GM21526 (cell line): ENCODE measurements at regions not wholly inside any gene's neighbourhood (a gene's known extent, or its start where the extent isn't known, plus 50 kb on each side); places are given as distances from the start of the nearest gene placed in this dataset.

Experiments used
- ATAC-seq: cut with Tn5 transposase; IDR thresholded peaks from one replicate; pipeline ENCODE4 v1.9.1; 2021; ENCODE audit warnings: moderate library complexity; ENCODE audit not compliant: unreplicated experiment, low FRiP score

DNA sequence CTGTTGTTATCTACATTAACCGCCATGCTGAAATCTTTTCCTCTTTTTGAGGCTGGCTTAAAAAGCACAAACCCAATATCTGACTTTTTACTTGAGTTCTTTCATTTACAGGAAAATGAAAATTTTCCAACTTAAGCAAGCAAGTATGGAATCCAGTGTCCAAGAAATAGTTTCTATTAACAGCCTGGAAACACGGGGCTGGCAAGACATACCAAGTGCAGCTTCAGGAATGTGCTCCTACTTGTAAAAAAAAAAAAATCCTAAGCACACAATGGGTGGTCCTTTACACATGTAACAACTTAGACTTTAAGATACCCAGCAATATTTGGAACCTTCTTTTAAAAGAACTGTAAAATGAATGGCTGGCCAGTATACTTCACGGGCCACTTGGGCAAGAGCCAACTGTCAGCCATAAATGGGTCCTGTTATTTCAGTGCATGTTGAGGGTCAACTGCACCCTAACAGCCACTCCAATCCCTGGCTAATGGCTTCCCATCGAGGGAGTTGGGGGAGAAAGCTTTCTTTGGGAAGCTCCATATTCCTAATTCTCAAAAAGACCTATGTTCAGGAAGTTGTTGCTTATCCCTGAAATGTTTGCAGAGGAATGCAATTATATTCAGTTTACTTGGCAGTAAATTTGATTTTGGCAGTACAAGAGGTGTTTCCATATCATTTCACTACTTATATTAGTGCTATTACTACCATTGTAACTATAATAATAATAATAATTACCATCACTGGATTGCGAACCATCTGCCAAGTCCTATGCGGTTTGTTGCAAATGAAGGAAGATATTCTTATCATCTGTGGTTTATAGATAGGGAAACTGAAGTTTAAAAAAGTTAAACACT is 236.4 kb upstream of the TMEM72 start:
- ATAC-seq: no peak

DNA sequence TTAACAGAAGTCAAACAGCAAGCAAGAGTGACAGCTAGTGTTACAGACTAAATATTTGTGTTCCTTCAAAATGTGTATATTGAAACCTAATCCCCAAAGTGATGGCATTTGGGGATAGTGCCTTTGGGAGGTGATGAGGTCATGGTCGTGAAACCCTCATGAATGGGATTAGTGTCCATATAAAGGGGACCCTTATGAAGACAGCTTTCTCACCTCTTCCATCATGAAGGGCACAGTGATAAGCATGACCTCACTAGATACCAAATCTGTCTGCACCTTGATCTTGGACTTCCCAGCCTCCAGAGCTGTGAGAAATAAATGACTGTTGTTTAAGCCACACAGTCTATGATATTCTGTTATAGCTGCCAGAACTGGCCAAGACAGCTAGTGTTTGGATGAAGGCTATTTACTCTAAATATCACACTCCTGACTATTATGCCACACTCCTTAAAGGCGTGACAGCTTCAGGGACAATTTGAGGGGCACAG is 235.7 kb upstream of the TMEM72 start:
- no peak for ATAC-seq

DNA sequence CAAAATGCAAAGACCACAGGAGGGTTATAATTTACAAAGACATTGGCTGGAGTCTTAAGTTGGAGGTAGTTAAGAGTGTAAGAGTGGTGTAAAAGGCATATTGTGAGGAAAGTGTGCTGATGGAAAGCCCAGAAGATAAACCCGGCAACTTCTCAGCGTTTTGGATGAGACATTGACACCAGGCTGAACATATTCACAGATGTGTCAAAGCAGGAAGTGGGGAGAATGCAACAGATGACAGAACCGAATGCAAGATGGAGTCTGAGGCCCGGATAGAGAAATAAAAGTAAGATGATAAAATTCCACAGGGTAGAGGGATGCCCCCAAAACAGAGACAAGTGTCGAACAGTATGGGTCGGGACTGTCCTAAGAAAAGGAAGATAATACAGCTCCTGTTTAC is 230.4 kb upstream of the TMEM72 start:
- ATAC-seq: no peak

DNA sequence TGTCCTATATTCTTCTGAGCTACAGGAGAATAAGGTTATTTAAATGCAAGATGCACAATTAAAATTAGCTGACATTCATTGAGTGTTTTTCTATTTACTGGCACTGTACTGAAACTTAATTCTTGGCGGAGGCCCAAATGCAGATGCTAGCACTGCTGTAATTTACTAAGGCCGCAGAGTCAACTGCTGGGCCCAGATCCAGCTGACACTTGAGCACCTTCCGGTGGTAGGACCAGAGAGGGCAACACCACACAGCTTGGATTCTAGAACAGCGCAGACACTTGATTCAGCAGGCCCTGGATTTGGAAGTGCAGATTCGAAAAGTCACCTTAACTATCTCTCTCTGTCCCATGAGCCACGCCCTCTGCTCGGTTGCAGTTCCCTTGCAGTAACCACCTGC is 228.6 kb upstream of the TMEM72 start:
- ATAC-seq: no peak

DNA sequence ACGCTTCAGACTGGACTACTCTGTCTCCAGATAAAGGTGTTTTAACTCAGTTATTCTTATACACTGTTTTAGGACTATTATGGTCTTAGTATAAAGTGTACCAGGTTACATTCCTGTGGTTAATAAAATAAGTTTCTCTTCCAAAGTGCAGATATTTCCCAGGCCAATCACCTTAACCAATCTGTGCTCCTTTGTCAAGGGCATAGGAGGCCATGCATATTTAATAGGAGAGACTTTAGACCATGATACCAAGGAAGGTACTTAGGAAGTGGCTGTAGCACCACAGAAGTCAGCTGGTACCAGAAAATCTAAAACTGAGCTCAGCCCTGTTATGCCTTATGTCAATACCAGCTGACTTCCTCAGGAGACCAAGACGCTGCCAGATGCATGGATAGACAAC is 226.5 kb upstream of the TMEM72 start:
- no peak for ATAC-seq

DNA sequence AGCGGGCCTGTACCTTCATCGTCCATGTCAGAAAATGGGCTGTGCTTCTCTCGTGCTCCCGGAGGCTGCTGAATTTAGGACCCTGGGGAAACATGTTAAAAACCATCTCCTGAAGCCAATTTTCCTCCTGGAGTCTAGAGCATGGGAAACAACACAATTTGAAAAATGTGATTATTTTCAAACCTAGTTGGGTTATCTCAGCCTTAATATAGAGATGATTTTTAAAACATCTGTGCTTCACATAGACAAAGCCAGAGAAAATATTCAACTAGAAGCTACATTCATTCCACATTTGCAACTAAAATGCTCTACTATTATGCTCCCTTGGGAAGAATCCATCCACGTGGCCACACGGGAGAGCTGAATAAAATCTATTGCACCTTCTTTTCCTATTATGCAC is 225.9 kb upstream of the TMEM72 start:
- no peak for ATAC-seq

DNA sequence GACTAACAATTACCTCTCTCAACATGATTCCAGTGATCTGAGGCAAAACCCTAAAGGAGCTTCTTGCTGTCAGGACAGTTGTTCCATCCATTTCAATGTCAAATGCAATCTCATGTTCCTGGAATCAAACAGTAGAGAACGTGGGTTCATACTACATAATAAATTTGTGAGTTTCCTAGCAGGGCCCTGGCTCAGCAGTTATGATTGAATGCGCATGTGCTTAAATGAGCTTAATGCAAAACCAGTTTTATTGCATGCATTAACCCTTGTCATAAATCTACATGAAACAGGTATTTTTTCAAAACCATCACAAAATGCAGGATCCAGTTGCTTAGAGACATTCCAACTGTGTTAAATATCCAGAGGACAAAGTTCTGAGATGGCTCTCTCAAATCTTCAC is 225.4 kb upstream of the TMEM72 start:
- ATAC-seq: no peak

DNA sequence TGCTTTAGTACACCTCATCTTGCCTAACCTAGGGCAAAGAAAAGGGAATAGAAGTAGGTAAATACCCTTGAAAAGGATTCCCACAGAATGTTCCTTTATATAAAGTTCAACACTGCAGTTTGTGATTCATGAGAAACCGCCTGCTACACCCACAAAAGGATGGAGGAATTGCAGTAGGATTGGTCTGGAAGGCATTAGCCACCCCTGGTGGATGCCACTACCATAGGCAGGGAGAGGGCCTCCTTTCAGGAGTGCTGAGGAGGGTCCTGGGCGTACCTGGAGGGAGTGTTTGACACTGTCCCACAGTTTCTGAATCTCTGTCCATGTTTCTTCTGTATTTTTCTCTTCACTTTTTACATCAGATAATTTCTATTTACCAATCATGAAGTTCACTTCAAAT is 221.8 kb upstream of the TMEM72 start:
- ATAC-seq: no peak

DNA sequence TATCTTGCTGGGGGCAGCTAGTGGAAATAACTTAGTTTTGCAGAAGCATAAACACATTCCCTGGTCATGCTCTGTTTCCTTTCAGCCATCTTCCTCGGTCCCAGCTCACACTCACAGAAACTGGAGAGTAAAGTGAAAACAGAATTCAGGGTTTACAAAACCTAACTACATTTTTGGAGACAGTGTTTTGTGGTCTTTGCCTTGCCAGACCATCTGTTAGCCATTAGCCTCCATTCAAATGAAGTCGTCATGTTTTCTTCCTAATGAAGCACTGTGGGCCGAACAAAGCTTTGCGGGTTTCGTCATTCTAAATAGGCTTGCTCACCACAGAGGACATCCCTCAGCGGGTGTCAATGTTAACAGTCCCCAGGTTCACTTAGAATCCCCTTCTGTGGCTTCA is 214.6 kb upstream of the TMEM72 start:
- no peak for ATAC-seq

DNA sequence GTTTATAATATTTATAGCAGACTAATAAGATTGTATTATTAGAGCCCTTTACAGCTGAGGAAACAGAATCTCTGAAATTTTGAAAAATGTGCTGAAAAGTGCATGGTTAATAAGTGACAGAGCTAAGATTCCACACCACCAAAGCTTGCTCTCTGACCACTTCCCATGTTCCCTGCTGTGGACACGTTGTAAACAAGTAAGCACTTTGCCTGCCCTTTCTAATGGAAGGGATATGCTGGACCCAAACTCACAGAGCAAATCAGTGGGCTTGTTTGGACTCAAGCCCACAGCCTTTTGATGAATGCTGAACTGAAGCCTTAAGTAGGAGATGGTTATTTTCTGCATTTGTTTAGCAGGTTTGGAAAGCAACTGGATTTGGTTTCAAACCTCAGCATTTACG is 214.0 kb upstream of the TMEM72 start:
- ATAC-seq: no peak

DNA sequence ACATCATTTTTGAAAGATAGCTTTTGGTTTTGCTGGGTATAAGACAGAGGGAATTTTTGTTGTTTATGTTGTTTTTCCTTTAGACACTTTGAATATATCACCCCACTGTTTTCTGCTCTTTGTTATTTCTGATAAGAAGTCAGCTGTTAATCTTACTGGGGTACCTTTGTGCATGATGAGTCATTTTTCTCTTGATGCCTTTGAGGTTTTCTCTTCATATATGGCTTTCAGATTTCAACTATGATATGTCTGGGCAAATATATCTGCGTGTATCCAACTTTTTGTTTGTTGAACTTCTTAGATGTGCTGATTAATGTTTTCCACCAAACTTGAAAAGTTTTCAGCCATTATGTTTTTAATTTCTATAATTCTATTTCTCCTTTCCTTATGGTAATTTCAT is 208.6 kb upstream of the TMEM72 start:
- no peak for ATAC-seq

DNA sequence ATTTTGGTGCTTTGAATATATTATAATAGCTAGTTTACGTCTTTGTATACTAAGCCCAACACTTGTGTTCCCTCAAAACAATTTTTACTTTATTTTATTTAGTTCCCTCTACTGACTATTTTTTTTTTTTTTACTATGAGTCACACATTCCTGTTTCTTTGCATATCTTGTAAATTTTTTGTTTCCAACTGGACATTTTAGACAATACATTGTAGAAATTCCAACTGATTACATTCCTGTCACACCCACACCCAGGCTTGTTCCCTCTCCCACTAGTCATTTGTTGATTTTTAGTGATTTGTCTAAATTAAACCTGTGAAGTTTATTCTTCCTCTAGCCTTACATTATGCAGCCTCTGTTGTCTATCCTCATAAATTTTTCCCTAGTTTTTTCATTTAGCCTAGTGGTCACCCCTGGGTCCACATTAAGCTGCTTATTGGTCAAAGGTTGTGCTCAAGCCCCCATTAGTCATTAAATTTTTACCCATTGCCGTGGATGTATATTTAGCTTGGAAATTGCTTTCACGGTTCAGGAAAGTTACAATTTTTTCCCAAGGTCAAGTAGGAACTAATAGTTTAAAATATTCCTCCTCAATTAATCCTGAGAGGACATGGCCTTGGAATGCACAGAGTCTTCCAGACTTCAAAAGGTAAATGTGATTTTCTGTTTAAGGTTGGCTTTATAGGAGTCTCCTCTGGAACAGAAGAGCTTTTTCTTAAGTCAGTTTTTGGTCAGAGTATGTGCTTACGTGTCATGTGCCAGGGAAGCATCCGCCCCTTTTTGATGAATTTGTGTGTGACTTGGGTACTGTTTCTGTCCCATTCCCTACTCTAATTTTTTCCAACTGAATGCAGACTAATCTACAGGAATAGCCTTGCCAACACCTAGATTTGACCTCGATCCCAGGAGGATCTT is 207.6 kb upstream of the TMEM72 start:
- ATAC-seq: no peak

DNA sequence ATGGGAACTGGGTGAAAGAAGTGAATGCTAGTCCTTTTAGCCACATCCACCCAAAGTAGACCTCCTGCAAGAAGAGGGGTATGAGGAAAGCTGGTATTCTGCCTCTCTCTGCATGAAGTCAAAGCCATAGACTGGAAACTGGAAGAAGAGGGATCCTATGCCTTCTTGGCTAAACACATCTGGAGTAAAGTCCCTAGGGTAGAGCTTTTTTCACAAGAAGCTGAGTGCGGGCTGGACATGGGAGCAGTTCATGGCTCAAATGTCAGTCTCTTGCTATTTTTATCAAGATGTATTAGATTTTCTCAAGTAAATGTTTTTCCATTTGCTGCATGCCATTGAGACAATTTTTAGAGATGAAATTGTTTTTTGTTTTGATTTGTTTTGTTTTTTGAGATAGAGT is 206.5 kb upstream of the TMEM72 start:
- no peak for ATAC-seq

DNA sequence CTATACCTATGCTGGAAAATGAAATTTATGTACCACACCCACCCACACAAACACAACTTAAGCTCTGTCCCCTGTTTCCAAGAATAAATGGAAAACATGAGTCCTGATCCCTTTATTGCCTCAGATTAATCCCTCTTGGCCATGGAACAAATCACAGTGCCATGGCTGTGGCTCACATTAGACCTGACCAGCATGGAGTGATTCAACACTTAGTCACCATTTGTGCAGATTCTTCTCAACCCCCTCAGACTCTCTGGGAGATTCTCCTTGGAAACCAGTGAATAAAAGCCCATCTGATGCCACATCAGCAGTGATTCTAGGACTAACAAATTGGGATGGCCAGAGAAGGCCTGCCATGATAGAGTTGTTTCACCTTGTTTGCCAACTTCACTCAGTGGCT is 204.4 kb upstream of the TMEM72 start:
- ATAC-seq: no peak

DNA sequence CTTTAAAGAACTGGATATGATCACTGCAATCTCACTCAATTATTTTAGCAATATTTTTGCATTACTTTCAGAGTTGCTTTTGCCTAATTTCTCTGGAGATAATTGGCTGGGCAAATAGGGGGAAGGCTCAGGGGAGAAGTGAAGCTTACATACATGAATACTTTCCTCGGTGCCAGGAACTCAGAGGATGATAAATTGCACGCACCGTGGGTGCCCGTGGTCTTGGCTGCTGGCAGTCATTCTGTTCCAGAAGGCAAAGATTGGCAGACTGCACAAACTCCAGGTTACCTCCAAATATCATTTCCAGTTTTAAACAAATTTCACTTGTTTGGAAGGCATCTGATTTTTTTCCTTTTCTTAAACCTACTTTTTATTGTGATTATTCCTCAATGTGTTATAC is 197.8 kb upstream of the TMEM72 start:
- ATAC-seq: no peak

DNA sequence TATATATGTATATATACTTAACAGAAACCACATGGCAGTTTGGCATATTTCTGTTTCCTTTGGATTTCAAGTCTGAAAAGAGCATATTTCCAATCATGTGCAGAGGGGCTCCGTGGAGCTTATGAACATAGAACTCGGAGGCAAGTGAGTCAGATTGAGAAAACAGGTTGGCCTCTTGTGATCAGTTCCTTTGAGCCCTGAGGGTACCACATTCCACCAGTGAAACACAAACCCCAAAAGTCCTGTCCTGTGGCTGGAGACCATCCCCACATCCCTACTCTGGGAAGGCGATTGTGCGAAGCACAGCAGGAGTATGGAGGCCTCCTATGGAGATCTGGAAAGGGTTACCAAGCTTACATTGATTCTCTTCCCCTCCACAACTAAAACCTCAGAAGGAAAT is 196.7 kb upstream of the TMEM72 start:
- ATAC-seq: no peak

DNA sequence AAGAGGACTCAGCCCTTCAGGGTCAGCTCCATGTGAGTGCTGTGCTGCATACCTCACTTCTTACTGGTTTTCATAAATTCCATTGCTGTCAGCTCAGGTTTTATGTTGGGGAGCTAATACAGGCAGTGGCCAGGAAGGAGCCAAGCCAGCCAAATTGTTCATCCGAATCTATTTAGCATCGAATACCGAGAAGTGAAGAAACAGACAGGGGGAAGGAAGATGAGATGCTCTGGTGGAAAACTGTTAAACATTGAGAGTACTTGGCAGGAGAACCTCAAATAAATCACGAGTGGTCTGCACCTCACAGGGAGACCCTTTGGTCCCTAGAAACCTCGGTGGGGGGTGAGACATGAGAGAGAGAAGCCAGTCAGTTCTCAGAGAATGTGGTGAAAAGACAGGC is 196.0 kb upstream of the TMEM72 start:
- ATAC-seq: no peak

DNA sequence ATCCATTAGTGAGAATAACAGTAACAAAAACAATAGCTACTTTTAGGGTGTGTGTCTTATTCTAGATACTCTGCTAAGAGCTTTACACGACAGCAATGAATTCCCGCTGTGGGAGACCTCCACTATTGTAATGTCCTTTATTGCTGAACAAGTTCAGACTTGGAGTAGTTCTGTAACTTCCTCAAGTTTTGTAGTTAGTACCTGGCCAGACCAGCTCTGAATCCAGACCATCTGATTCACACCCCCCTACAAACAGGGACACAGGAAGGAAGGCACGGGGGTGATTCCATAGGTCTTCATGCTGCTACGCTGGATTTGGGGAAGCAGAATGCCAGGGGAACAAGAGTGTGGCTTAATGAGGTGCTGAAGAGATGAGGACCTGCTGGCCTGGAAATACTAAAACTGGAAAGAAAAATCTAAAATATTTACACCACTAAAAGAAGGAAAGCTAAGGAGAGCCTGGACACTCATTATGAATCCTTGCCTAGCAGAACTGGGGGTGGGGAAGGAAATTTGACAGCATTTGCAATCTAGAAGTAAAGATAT is 194.6 kb upstream of the TMEM72 start:
- no peak for ATAC-seq

DNA sequence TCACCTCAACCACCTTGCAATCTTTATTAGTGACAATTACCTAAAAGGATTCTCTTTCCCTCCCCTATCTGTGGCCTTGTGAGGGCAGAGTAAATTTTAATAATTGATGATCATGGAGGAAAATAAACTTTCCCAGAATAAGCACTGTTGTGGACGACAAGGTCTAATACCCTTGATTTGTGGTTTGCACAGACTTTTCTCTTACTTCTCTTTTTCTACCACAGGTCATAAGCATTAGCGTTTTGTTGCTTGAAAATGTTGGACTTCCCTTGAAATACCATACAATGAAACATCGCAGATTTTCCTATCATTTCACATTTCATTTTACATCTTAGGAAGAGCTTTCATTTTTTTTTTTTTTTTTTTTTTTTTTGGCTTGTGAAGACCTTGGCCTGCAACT is 188.1 kb upstream of the TMEM72 start:
- ATAC-seq: no peak

DNA sequence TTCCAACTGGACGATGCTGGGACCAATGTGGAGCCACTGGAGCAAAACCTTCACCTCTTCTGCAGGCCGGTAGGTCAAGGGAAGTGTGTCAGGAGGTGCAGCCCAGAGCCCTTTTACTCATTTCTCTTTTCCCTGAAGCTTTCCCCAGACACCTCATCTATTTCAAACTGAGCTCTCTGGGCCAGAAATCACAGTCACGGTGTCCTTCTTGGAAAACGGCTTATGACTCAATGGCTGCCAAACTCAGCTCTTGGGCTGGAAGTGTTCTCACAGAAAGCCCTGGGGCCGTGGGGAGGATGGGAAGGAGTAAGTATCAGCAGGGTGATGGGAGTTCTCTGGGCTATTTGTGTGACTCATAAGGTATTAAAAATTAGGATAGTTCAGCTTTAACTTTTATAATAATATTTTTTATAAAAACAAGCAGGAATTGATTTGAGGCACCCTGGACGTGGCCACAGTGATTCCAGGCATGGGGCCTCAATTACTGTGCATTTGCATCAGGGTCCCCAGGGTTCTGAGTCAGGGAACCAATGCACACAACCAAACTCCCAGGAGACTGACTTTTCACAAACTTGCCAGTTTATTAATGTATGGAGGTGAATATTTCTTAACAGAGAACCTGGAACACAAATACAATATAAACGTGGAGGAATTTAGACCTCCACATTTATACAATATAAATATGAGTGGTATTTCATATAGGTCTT is 187.4 kb upstream of the TMEM72 start:
- ATAC-seq: no peak
